Hepatocyte (in vitro differentiated cells): ENCODE measurements at regions not wholly inside any gene's neighbourhood (a gene's known extent, or its start where the extent isn't known, plus 50 kb on each side); places are given as distances from the start of the nearest gene placed in this dataset.

Experiments used
- DNase-seq: peaks from one replicate; pipeline ENCODE4 v3.0.0-alpha.2; 2016; ENCODE audit warnings: low spot score
- H2AFZ ChIP-seq: fragments of 200-600 bp; sonication (generic); 2 replicates; pipeline ENCODE4 v1.6.0; 2016; ENCODE audit warnings: antibody characterized with exemption, mild to moderate bottlenecking
- H3K27ac ChIP-seq: fragments of 200-600 bp; sonication (generic); 2 replicates; pipeline ENCODE4 v1.5.1; 2016; ENCODE audit warnings: mild to moderate bottlenecking
- H3K27me3 ChIP-seq: fragments of 200-600 bp; sonication (generic); 2 replicates; pipeline ENCODE4 v1.6.1; 2016
- H3K36me3 ChIP-seq: fragments of 200-600 bp; sonication (generic); replicated peaks from 2 replicates; pipeline ENCODE4 v1.5.1; 2016; ENCODE audit warnings: low read depth; ENCODE audit not compliant: insufficient read depth
- H3K4me1 ChIP-seq: fragments of 200-600 bp; sonication (generic); 2 replicates; pipeline ENCODE4 v1.5.1; 2016; ENCODE audit warnings: mild to moderate bottlenecking, moderate library complexity; ENCODE audit not compliant: insufficient read depth
- H3K4me2 ChIP-seq: fragments of 200-600 bp; sonication (generic); 2 replicates; pipeline ENCODE4 v1.6.0; 2016
- H3K4me3 ChIP-seq: fragments of 200-600 bp; sonication (generic); 2 replicates; pipeline ENCODE4 v1.5.1; 2016; ENCODE audit warnings: mild to moderate bottlenecking
- H3K79me2 ChIP-seq: fragments of 200-600 bp; sonication (generic); 2 replicates; pipeline ENCODE4 v1.6.0; 2017; ENCODE audit warnings: mild to moderate bottlenecking
- H3K9me2 ChIP-seq: fragments of 200-600 bp; sonication (generic); replicated peaks from 2 replicates; pipeline ENCODE4 v1.6.0; 2017; ENCODE audit warnings: mild to moderate bottlenecking; ENCODE audit not compliant: insufficient read depth
- H3K9me3 ChIP-seq: fragments of 200-600 bp; sonication (generic); 2 replicates; pipeline ENCODE4 v1.5.1; 2016; ENCODE audit warnings: low read depth, mild to moderate bottlenecking
- H4K20me1 ChIP-seq: fragments of 200-600 bp; sonication (generic); 2 replicates; pipeline ENCODE4 v1.6.0; 2016; ENCODE audit warnings: mild to moderate bottlenecking; ENCODE audit not compliant: insufficient read depth, poor library complexity, severe bottlenecking
- EZH2 ChIP-seq: fragments of 200-600 bp; sonication (generic); IDR thresholded peaks from 2 replicates; pipeline ENCODE4 v1.6.1; 2016; ENCODE audit warnings: antibody characterized with exemption, mild to moderate bottlenecking, borderline replicate concordance
- EZH2phosphoT487 ChIP-seq: fragments of 200-600 bp; sonication (generic); IDR thresholded peaks from one replicate; pipeline ENCODE4 v1.6.1; 2018; ENCODE audit warnings: antibody characterized with exemption, mild to moderate bottlenecking, low read depth, moderate library complexity; ENCODE audit not compliant: unreplicated experiment, severe bottlenecking
- WGBS: methylation state at CpG from one replicate; pipeline ENCODE4 v1.1.6; 2016; ENCODE audit warnings: low lambda C conversion rate; ENCODE audit errors: missing lambda C conversion rate; 5-methylcytosine and 5-hydroxymethylcytosine counted together
- TF ChIP-seq, protein P1 (sequence below): fragments of 200-600 bp; sonication (generic); IDR thresholded peaks from 2 replicates; pipeline ENCODE4 v1.5.1; 2016; ENCODE audit warnings: antibody characterized with exemption, mild to moderate bottlenecking; ENCODE audit not compliant: poor library complexity

DNA sequence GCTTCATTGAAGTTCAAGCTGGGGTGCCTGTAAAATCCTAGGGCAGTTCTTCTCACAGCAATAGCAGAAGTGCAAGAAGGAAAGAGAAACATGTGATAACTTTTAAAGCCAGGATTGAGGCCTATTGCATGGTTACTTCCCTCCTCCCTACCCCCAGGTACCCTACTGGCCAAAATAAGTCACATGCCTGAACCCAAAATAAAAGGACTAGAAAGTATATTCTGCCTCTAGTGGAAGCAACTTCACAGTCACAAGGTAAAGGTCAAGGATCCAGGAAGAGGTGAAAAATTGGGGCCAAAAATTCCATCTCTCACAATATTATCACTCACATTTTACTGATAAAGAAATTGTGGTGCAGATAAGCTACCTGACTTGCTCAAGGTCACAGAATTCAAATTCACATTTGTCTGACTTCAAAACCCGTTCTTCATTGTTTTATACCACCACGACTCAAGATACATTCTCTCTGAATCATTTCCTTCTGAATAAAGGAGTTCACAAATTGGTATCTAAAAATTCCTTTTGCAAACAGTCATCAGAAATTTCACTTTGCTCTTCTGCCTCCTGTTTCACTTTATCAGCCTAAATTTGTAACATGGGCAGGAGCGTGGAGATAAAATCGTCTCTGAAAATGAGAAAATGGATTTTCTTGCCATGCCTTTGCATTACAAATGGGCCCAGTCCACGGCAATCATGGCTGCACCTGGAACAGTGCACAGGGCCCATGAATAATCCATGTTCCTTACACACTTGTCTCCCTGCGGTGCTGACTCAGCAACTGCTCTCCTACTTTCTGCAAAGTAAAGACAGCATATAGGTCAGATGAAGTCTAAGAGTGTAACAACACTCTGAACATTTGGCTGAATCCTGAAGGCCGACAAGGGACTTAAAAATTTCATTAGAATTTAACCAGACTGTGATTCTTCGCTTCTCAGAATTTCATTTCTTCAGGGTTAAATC, 485.3 kb upstream of the NFIA start:
- no peaks in the 10 kb centered on the region for H3K36me3 ChIP-seq
- no peak overlapping the region for H2AFZ ChIP-seq
- TF ChIP-seq EZH2phosphoT487 (no peak), EZH2 (no peak)
- TF ChIP-seq, protein P1, sequence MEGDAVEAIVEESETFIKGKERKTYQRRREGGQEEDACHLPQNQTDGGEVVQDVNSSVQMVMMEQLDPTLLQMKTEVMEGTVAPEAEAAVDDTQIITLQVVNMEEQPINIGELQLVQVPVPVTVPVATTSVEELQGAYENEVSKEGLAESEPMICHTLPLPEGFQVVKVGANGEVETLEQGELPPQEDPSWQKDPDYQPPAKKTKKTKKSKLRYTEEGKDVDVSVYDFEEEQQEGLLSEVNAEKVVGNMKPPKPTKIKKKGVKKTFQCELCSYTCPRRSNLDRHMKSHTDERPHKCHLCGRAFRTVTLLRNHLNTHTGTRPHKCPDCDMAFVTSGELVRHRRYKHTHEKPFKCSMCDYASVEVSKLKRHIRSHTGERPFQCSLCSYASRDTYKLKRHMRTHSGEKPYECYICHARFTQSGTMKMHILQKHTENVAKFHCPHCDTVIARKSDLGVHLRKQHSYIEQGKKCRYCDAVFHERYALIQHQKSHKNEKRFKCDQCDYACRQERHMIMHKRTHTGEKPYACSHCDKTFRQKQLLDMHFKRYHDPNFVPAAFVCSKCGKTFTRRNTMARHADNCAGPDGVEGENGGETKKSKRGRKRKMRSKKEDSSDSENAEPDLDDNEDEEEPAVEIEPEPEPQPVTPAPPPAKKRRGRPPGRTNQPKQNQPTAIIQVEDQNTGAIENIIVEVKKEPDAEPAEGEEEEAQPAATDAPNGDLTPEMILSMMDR, result no peak
- no peaks in the 10 kb centered on the region for H3K79me2 ChIP-seq
- H3K9me2 ChIP-seq, result no peaks in the 10 kb centered on the region
- no peak overlapping the region for H3K4me2 ChIP-seq
- no peak overlapping the region for H3K4me3 ChIP-seq
- H3K27ac ChIP-seq, result no peak overlapping the region
- no peaks in the 10 kb centered on the region for H3K27me3 ChIP-seq
- no peaks in the 10 kb centered on the region for H3K9me3 ChIP-seq
- WGBS, result 81% methylated on average over 8 of the region's 8 CpGs
- no peak for DNase-seq
- H4K20me1 ChIP-seq, result no peaks in the 10 kb centered on the region
- H3K4me1 ChIP-seq, result no peaks in the 10 kb centered on the region

DNA sequence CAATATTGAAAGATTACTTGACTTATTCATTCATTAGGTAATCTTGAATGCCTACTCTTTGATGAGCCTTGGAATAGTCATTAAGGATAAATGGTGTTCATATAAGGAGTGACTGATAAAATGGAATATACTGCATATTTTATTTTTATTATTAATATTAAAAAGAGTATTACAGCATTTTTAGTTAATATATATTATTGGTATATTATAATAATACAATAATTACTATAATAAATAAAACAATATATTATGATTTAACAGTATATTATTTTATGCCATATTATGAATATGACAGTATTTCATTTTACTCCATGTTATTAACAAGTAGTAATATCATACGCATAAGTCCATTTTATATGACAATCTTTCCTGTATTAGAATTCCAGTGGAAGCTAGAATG, 490.8 kb upstream of the NFIA start:
- Histone ChIP-seq H3K27ac (no peak overlapping the region), H3K4me2 (no peak overlapping the region), H3K9me2 (no peaks in the 10 kb centered on the region), H3K36me3 (no peaks in the 10 kb centered on the region), H3K4me3 (no peak overlapping the region), H2AFZ (no peak overlapping the region), H3K27me3 (no peaks in the 10 kb centered on the region), H3K79me2 (no peaks in the 10 kb centered on the region), H3K4me1 (no peaks in the 10 kb centered on the region), H3K9me3 (no peaks in the 10 kb centered on the region), H4K20me1 (no peaks in the 10 kb centered on the region)
- DNase-seq, result no peak
- TF ChIP-seq, protein P1, result no peak
- TF ChIP-seq EZH2 (no peak), EZH2phosphoT487 (no peak)
- 98% methylated on average over 1 of the region's 1 CpG for WGBS

DNA sequence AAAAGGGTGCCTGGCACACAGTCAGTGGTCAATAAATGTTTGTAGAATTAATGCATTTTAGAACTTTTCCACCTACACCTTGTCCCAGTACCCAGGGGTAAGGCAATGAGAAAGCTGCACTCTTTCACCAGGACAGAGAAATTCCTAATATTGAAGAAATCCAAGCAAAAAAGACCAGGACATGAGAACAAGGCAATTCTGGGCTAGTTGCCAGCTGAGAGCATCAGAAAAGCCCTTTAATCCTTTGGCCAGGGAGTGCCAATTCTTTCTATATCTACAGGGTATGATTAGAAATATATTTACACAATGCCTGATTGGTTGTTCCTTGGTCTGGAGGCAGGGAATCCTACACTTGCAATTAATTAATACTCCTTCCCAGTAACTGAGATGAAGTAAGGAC, 492.4 kb upstream of the NFIA start:
- no peaks in the 10 kb centered on the region for H3K9me2 ChIP-seq
- no peaks in the 10 kb centered on the region for H3K36me3 ChIP-seq
- no peak overlapping the region for H3K4me3 ChIP-seq
- H4K20me1 ChIP-seq, result no peaks in the 10 kb centered on the region
- no peak overlapping the region for H3K4me2 ChIP-seq
- H3K27ac ChIP-seq, result no peak overlapping the region
- no peaks in the 10 kb centered on the region for H3K4me1 ChIP-seq
- DNase-seq, result peak; percentile 13
- H3K79me2 ChIP-seq, result no peaks in the 10 kb centered on the region
- no peak overlapping the region for H2AFZ ChIP-seq
- TF ChIP-seq, protein P1, result no peak
- TF ChIP-seq EZH2phosphoT487, result no peak
- no peak for TF ChIP-seq EZH2
- H3K9me3 ChIP-seq, result no peaks in the 10 kb centered on the region
- no peaks in the 10 kb centered on the region for H3K27me3 ChIP-seq
